ENCODE measurements at regions not wholly inside any gene's neighbourhood (a gene's known extent, or its start where the extent isn't known, plus 50 kb on each side); places are given as distances from the start of the nearest gene placed in this dataset.
A peak's percentile ranks its signal among the peaks of the same experiment; 100 is the strongest.

DNA sequence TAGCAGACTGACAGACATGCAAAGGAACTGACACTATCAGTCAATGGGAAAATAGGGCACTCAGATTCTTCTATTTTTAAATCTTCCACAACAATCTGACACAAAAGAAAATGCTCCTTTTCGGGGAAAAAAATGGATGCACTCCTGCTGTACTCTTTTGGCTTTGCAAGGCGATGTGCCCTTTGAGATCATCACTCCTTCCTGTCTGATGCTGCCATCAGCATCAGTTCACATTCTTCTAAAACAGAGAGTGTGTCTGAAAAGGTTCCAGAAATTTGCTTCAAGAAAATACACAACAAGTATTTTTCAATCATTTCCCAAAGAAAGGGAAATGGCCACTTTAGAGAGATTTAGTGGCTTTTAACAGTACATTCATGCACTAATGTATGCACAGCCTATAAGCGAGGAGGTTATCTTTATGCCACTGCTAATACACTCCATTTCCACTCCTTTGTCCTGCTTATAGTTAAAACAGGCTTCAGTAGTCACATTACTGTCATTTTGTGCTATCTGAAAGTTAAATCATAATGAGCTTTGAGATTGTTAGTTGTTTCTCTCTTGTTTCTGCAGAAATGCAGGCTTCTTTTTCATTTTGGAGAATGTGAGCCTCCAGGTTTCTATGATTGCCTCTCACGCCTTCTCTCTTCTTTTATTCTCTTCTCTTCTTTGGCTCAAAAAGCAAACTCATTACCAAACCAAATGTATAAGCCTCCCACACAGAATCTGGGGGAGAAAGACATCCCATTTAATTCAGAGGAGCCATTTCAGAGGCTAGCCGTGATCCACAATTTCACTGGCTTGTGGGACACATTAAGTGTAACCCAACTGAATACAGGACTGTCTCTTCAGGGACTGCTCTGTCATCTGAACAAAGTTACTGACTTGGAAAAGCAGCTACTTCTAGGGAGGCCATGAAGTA lies 110.9 kb upstream of the CCDC196 start:
- no peak overlapping the region for H3K27ac ChIP-seq
- DNase-seq (ENCODE audit: low read depth, low spot score), result no peak

DNA sequence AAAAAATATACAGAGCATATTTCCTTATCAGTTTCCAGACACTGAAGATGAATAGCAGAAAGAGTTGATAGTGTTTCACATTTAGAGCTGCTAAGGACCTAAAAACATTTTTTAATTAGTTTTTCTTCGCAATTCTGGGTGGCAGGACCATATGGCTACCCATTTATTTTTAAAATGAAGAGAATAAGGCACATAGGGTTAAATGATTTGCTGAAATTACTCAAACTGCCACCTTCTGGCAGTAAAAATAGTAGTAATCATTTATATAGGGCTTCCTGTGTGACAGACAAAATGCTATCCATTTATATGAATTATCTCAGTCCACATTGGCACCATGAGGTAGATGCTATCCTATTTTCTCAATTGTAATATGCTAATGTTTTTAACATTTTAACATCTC lies 108.6 kb upstream of the CCDC196 start:
- no peak for DNase-seq (ENCODE audit: low read depth, low spot score)
- no peak overlapping the region for H3K27ac ChIP-seq

DNA sequence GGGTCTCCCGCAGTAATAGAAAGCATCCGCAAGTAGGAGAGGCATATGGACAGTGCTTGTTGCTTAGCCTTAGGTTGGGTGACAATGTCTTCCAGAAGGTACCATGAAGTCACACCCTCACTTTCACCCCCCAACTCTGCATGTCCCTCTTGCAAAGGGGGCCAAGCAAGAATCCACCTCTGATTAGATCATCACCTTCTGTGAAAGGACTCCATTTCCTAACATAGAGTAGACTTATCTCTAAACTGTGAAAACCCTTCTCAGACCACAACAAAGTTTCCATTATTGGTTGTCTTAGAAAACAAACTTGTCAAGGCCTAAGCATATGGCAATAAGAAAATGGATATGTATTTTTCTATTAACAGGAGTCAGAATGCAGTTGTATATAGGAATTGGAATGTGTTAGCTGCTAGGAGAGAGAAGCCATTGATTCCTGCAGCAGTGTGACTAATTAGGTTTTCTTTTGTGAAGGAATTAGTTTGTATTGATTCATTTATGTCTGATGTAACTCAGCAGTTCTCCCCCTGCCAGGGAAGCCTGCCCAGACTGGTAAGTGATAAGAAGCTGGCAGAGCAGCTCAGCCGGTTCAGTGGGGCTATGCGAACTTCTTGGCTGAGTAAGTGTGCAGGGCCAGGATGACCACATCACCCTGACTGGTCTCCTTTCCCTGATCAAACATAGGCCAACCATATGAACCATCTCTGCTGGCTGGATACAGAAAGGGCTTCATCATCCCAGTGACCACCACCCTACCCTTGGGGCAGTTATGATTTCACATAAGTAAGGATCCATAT lies 107.3 kb upstream of the CCDC196 start:
- DNase-seq (ENCODE audit: low read depth, low spot score), result peak; percentile 96
- peak overlapping the region; percentile 56 for H3K27ac ChIP-seq

DNA sequence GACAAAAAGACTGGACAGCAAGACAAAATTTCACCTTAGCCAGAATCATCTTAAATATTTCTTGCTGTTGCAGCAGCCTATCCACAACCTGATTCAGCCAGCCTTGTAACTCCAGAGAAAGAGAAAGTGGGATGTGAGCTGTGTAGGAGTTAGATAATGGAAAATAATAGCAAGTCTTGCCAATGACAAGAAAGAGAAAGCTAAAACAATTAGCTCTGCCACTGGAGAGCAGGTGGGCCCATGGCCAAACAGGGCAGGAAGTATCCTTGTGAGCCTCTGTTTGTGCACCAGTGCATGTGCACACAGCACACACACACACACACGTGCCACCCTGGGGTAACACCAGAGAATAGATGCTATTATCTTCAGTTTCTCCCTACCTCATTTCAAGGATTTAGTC lies 106.0 kb upstream of the CCDC196 start:
- no peak for DNase-seq (ENCODE audit: low read depth, low spot score)
- peak overlapping the region; percentile 56 for H3K27ac ChIP-seq

DNA sequence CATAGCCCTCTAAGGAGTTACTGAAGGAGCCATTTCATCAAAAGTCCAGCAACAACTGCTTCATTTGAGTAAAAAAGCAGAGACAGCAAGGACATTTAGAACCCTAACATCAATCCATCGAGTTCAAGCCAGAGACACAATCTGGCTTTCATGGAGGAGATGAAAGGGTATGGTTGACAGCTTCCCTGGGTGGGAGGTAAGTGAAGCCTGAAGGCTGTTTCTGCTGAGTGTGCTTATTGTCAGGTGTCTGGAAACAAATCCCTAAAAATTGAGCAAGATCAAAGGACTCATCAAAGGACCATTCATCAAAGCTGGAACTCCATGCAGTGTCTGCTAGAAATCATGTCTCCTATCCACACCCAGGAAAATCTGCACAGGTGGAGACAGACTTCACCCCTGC lies 104.4 kb upstream of the CCDC196 start:
- no peak for DNase-seq (ENCODE audit: low read depth, low spot score)
- no peak overlapping the region for H3K27ac ChIP-seq

DNA sequence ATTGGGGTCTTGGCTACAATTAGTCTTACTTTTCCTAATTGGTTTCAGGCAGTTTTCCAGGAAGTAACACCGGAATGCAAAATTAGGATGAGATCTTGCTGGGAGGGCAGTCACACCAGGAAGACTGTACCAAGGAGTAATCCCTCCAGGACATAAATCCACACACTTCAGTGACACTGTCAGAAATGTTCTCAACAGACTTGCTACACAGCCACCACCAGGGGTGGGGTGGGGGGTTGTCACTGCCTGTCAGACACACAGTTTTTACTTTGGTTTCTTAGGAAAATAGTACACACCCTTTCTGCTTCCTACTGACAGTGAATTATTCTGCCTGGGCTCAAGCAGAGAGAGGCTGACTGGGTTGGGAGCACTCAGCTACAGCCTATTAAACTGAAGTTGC lies 102.9 kb upstream of the CCDC196 start:
- H3K27ac ChIP-seq, result no peak overlapping the region
- no peak for DNase-seq (ENCODE audit: low read depth, low spot score)

DNA sequence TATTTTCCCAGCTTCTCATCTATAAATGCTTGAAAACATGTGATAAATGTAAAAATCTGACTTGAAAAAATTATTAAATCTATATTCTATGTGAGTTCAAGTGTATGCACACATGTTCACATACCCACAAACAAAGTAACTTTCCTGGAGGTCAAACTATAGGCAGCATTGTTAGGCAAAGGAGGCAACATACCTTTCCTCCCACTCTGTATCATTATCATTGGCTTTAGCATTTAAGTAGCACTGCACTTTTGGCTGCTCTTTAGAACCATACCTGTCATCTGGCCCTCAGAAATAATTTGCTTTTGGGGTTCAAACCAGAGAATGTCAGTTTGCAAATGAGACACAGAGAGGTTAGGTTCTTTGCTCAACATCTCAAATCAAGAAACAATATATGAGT lies 102.4 kb upstream of the CCDC196 start:
- no peak overlapping the region for H3K27ac ChIP-seq
- DNase-seq (ENCODE audit: low read depth, low spot score), result no peak

DNA sequence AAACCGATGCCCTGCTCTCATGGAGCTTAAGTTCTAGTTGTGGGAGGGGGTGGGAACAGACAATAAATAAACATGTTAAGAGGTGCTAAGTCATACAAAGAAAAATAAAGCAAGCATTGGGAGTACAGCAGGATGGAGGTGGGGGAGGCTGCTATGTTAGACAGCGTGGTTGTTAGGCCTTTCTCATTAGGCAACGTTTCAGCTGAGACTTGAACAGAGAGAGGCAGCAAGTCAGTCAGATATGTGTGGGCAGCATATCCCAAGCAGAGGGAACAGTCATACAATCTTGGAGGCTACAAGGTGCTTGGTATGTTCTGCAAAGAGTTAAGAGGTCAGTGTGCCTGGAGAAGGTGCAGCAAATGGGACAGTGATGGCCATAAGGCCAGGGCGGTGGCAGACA lies 97.7 kb upstream of the CCDC196 start:
- DNase-seq (ENCODE audit: low read depth, low spot score), result no peak
- no peak overlapping the region for H3K27ac ChIP-seq

DNA sequence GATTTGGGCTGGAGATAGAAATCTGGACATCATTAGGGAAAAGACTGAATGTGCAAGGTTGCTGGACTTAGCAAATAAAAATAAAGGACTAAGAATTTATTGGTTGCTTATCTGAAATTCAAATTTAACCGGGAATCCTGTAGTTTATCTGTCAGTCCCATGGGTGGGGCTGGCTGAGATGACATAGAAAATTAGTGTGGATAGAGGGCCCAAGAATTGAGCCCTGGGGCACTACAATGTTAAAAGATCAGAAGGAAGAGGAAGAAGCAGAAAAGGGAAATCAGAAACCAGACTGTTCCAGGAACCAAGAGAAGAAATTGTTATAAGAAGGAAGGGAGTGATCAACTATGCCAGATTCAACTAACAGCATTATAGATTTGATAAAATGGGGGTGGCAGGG lies 96.7 kb upstream of the CCDC196 start:
- DNase-seq (ENCODE audit: low read depth, low spot score), result no peak
- H3K27ac ChIP-seq, result no peak overlapping the region

DNA sequence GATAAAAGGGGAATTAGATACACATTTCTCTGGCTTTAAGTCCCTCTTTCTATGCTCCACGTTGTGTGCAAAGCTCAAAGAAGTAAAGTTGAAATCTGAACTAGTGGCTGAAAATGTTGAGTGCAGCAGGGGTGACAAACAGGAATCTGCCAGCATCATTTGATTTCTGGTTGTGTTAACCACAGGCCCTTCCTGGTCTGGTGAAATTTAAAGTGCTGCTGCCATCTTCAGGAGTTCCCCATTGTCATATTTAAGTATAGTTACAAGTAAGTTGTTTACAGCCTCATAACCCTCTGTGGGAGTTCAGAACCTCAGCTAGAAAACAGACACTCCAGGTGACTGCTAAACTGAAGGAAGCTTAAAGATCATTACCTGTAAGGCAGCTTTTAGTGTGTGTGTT lies 90.9 kb upstream of the CCDC196 start:
- DNase-seq (ENCODE audit: low read depth, low spot score), result no peak
- H3K27ac ChIP-seq, result no peak overlapping the region

DNA sequence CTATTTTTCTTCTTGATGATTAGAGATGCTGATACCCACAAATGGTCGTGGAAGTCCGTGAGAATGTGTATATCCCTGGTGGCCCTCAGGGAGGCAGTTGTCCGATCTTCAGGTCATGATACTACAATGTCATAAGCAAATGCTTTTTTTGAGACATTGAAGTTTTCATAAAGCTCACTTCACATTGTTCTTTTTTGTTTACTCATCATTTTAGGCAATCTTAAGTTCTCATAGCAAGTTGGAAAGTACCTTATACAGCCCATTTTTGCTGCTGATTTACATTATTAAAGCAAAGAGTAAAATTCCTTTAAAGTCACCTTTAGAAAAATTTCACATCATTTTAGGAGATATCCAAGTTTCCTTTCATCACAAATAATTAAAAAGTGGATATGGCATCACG lies 90.0 kb upstream of the CCDC196 start:
- no peak overlapping the region for H3K27ac ChIP-seq
- no peak for DNase-seq (ENCODE audit: low read depth, low spot score)

DNA sequence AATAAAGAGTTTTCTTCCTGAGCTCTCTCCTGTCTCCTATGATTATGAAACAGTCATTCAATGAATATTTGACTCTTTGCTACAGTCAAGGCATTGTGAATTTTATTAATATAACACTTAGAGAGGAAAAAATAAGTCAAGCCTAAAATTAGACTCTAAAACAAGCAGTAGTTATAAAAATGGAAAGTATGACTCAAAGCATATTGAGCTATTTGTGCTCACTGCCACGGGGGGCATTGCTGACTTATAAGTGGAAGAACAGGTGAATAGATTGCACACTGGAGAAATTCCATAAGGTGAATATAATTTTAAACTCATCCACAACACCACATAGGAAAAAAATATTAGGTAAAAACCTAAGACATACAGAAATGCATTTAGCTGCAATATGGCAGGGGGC lies 87.7 kb upstream of the CCDC196 start:
- no peak for DNase-seq (ENCODE audit: low read depth, low spot score)
- no peak overlapping the region for H3K27ac ChIP-seq

DNA sequence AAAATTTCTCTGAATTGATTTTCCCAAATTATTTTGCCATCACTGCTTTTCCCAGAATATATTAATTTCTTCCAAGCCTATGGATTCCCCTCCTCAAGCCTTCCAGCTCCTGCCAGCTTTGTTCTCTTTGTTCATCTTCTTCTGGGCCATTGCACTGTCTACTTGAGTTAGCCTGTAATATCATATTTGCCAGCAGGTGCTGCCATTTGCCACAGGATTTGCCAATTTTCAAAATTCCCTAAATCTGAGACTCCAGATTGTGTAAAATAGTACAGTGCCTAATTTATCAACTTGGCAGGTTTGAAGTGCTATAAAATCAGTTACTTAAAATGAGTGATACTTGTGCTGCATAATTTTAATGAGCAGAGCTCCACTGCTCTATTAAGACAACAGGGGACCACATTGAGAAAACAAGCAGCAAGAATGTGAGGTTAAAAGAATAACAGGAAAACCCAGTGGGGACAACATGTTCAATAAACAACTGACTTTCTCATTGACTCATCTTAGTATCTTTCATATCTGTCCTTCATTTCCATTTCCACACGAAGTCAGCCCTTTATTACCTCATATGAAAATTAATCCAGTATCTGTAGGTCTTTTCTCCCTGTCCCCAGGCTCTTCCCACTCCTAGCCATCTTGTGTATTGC lies 84.6 kb upstream of the CCDC196 start:
- no peak overlapping the region for H3K27ac ChIP-seq
- DNase-seq (ENCODE audit: low read depth, low spot score), result no peak

DNA sequence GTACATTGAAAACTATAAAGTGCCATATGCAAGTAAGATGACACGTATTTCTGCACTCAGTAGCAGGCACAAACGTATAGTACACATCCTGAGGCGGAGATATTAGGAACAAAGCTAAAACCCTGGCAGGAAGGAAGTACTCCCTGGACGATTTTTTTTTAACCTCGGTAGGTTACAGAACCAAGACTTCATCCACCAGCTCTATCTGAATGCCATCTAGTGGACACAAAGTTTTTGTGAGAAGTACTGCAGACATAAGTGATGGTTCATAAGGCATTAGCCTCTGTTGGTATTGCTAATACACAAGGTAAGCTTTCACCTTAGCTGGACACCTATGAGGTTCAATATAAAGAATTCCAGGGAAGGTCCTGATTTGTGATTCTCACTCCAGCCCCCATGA lies 83.0 kb upstream of the CCDC196 start:
- no peak overlapping the region for H3K27ac ChIP-seq
- DNase-seq (ENCODE audit: low read depth, low spot score), result no peak

DNA sequence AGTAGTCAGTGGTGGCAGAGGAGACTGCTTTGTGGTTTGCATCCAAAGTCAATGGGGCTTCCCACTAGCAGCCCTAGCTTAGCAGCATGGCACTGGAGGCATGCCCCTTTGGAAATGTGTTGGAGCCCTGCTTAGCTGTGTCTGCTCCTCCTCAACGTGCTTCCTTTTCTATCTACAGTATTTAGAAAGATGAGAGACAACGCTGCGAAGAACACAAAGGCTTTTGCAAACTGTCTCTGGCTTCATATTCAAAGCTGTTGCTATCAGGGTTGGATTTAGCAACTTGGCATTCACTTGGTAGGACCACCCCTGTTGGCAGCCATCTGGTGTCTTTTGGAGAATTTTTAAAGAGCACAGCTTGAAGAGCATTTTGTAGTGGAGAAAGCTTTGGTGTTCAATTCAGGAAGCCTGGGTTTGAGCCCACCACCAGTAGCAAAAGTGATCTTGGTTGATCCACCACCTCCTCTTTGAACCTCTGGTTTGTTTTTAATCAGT lies 82.1 kb upstream of the CCDC196 start:
- DNase-seq (ENCODE audit: low read depth, low spot score), result no peak
- H3K27ac ChIP-seq, result no peak overlapping the region

DNA sequence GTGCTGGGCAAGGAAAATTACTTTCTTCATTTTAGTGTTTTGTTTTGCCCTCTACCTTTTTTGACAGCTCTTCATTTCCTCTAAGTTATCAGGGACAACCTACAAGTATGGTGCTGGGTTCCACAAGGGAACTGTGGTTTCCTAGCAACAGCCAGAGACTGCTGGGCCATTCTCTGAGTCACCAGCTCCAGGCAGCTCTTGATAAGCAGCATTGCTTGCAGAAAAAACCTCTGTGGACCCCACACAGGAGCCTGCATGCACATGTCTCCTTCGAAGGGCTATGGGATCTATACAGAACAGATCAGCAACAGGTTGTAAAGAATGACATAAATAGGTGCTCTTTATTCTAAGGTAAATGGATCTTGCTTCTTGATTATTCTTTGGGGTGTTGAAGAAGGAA lies 81.0 kb upstream of the CCDC196 start:
- DNase-seq (ENCODE audit: low read depth, low spot score), result no peak
- H3K27ac ChIP-seq, result no peak overlapping the region

DNA sequence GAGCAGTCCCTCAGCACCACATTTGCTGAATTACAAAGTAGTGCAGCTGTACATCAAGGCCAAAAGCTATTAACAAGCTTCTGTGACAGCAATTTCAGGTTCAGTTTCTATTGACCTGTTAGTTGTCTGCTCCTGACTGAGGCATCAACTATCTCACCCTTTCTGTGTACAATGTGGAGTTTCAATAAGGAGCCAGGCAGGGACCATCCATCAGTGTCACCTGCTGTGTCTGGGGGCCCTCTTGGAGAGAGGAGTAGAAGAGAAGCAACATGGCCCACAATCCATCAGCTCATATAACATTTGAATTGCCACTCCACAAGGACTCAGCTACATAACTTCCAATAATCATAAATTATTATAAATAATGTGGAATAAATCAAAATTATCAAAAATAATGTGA lies 72.3 kb upstream of the CCDC196 start:
- no peak for DNase-seq (ENCODE audit: low read depth, low spot score)

DNA sequence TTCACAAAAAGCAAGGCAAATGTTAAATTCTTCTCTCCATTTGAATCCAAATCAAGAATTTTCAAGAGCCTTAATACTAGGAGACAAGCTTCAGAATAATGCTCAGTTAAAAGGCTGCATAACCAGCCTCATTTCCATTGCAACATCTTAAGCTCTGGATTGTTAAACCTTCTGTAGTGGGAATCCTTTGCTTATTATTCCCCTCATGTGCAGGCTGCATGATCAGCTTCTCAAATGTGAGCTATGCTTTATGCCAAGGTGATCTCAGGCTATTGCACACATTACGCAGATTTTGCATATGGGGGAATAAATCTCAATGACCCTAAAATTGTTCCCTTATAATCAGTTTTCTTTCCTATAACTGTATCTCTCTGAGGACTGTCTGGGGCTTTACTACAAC lies 71.7 kb upstream of the CCDC196 start:
- DNase-seq (ENCODE audit: low read depth, low spot score), result no peak
- H3K27ac ChIP-seq, result no peak overlapping the region

More for the DNA sequence above, 72.3 kb upstream of the CCDC196 start:
- no peak overlapping the region for H3K27ac ChIP-seq

DNA sequence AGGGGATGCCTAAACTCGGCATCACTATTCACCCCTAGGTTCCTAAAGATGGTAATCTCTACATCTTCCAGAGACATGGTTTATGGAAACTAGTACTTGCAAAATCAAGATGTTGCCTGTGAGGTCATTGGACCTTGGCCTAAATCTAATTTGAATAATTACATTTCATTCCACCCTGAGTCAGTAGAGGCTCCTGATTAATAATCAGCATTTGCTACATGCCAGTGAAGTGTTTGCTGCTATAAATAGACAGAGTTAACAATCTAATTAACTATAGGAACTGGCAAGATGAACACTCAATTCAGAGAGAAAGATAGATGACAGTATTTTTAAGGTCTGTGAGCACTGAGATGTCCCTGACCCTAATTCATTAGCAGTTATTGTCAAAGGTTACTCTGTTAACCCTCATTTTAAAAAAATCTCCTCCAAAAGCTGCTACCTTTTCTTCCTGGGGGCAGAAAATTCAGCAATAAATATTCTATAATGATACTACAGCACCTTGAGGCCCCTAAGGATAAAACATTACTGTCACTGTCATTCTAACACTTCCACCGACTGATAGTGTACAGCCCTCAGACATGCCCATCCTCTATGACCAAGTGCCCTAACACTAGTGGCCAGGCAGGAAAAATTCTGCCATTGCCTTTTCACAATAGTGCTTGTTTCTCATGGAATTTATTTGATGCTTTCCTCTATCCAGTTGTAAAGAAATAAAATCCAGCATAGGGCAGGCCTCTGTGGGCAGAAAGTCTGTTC lies 65.7 kb upstream of the CCDC196 start:
- no peak for DNase-seq (ENCODE audit: low read depth, low spot score)
- no peak overlapping the region for H3K27ac ChIP-seq

All from epithelial cell of prostate (primary cell).